Heart left ventricle (tissue), 16 donors: ENCODE measurements at regions not wholly inside any gene's neighbourhood (a gene's known extent, or its start where the extent isn't known, plus 50 kb on each side); places are given as distances from the start of the nearest gene placed in this dataset.

Source experiments
- ATAC-seq, 4 donors: fragments of 200-7000 bp; cut with Tn5 transposase; one replicate each; pipeline ENCODE4 v1.9.1; 2020 to 2022; ENCODE audit warnings: moderate library complexity in 4 of 4, mild to moderate bottlenecking in 3 of 4, moderate number of reproducible peaks in 1 of 4
- DNase-seq, 5 donors: peaks; one replicate each; pipeline ENCODE4 v3.0.0-alpha.2; 2020
- H3K27ac ChIP-seq, 12 donors: fragments of 200-600 bp; sonication (generic) in 4 of 12; one replicate each; pipeline versions ENCODE4 v1.5.0 to v1.8.0; 2016 to 2022; ENCODE audit warnings: mild to moderate bottlenecking in 2 of 12
- H3K27me3 ChIP-seq, 9 donors: fragments of 200-600 bp; sonication (generic) in 2 of 9; one replicate each; pipeline versions ENCODE4 v1.5.1 to v1.8.0; 2016 to 2022; ENCODE audit warnings: mild to moderate bottlenecking in 3 of 9
- H3K36me3 ChIP-seq, 9 donors: fragments of 200-600 bp; sonication (generic) in 2 of 9; one replicate each; pipeline versions ENCODE4 v1.5.0 to v1.8.0; 2018 to 2022; ENCODE audit warnings: mild to moderate bottlenecking in 2 of 9
- H3K4me1 ChIP-seq, 12 donors: fragments of 200-600 bp; sonication (generic) in 4 of 12; one replicate each; pipeline versions ENCODE4 v1.5.0 to v1.8.0; 2016 to 2022; ENCODE audit warnings: mild to moderate bottlenecking in 3 of 12
- H3K4me3 ChIP-seq, 12 donors: fragments of 200-600 bp; sonication (generic) in 4 of 12; one replicate each; pipeline versions ENCODE4 v1.5.0 to v1.8.0; 2017 to 2022; ENCODE audit warnings: mild to moderate bottlenecking in 9 of 12, moderate library complexity in 4 of 12
- H3K9me3 ChIP-seq, 12 donors: fragments of 200-600 bp; sonication (generic) in 4 of 12; one replicate each; pipeline versions ENCODE4 v1.5.0 to v1.8.0; 2016 to 2022; ENCODE audit warnings: mild to moderate bottlenecking in 1 of 12
- POLR2A ChIP-seq, 2 donors: fragments of 450-650 bp; IDR thresholded peaks; one replicate each; pipeline ENCODE4 v1.6.1; 2017; ENCODE audit warnings: antibody characterized with exemption in 2 of 2, mild to moderate bottlenecking in 2 of 2, moderate library complexity in 2 of 2
- WGBS, 4 donors: extraction: QIAGEN DNeasy Blood & Tissue Kit in 2 of 4; methylation state at CpG; one replicate each; pipeline versions ENCODE4 v1.1.5 to v1.1.7; 2013 to 2018; 5-methylcytosine and 5-hydroxymethylcytosine counted together
- intact Hi-C, 10 donors: fragments of 100-400 bp; cut with DNase I; formaldehyde crosslinking; loops; one replicate each; pipeline versions ENCODE4 v1.11.1 to v1.14.2; 2022
- TF ChIP-seq, protein P1 (sequence below), 12 donors: fragments of 200-600 bp; sonication (generic) in 4 of 12; IDR thresholded peaks; one replicate each; pipeline versions ENCODE4 v1.5.0 to v1.8.0; 2018 to 2022; ENCODE audit warnings: antibody characterized with exemption in 12 of 12, mild to moderate bottlenecking in 5 of 12
- donor health status: ischemic (EF 13 %, LVEDD 7.1; RV severe dilation, severe dysfunction).
- donor health status: healthy with polysubstance abuse.
- donor health status: DM: no; HTN: yes; CAD: no.
- donor health status: DM: no; HTN: no; CAD: no.
- donor health status: ischemic (EF 25% LVEDD 6.9; RV normal size, moderate dysfunction).
- donor health status: ischemic (EF 25% LVEDD 5.7; RV mildly dilated, moderate dysfunction).
- donor health status: healthy.
- donor health status: DM: yes; HTN: yes; CAD: no.
- donor health status: ischemic (EF 35%, LVEDD 5.7; RV mildly dilated, moderate dysfunction).
- donor health status: nonischemic (EF 11% LVEDD 7.7; RV severe dilation, severe dysfunction).
- donor health status: DM: yes; HTN: yes; CAD: no.
- donor health status: PGD.
- donor health status: ischemic (EF 29% LVEDD 5.4; RV normal size, mild dysfunction).
- donor health status: nonischemic (EF 23%, LVEDD 6.1; RV moderate dilation, normal function).

- Histone ChIP-seq H3K27me3 (peaks cover 0 to 10% (median 0%) of the 10 kb centered on the region in 9 donors), H3K36me3 (no peaks in the 10 kb centered on the region), H3K27ac (no peak overlapping the region), H3K9me3 (no peaks in the 10 kb centered on the region), H3K4me1 (no peaks in the 10 kb centered on the region), H3K4me3 (no peak overlapping the region)
- ATAC-seq, result no peak
- WGBS, 4 donors, result 53 to 70% (median 61%) methylated on average over 8 of the region's 8 CpGs
- DNase-seq, result no peak
- no peak for TF ChIP-seq POLR2A (IDR thresholded peaks at IDR 0.05)
- TF ChIP-seq, protein P1, sequence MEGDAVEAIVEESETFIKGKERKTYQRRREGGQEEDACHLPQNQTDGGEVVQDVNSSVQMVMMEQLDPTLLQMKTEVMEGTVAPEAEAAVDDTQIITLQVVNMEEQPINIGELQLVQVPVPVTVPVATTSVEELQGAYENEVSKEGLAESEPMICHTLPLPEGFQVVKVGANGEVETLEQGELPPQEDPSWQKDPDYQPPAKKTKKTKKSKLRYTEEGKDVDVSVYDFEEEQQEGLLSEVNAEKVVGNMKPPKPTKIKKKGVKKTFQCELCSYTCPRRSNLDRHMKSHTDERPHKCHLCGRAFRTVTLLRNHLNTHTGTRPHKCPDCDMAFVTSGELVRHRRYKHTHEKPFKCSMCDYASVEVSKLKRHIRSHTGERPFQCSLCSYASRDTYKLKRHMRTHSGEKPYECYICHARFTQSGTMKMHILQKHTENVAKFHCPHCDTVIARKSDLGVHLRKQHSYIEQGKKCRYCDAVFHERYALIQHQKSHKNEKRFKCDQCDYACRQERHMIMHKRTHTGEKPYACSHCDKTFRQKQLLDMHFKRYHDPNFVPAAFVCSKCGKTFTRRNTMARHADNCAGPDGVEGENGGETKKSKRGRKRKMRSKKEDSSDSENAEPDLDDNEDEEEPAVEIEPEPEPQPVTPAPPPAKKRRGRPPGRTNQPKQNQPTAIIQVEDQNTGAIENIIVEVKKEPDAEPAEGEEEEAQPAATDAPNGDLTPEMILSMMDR (IDR thresholded peaks at IDR 0.05), result no peak
- intact Hi-C loops, result no loop called here
These were observed 177.5 kb downstream of the TMEM18 start for GRCh38 chr2:499726-500125.

- Histone ChIP-seq H3K36me3 (no peaks in the 10 kb centered on the region), H3K9me3 (no peaks in the 10 kb centered on the region), H3K4me1 (no peaks in the 10 kb centered on the region), H3K4me3 (no peak overlapping the region), H3K27ac (no peak overlapping the region), H3K27me3 (peaks cover 0 to 10% (median 0%) of the 10 kb centered on the region in 9 donors)
- no peak for ATAC-seq
- 85 to 88% (median 86%) methylated on average over 7 to 10 of the region's 10 CpGs for WGBS, 4 donors
- intact Hi-C loops, result no loop called here
- TF ChIP-seq, protein P1 (IDR thresholded peaks at IDR 0.05), result no peak
- TF ChIP-seq POLR2A (IDR thresholded peaks at IDR 0.05), result no peak
- no peak for DNase-seq
These were observed 178.6 kb downstream of the TMEM18 start for GRCh38 chr2:498493-499178.

DNA sequence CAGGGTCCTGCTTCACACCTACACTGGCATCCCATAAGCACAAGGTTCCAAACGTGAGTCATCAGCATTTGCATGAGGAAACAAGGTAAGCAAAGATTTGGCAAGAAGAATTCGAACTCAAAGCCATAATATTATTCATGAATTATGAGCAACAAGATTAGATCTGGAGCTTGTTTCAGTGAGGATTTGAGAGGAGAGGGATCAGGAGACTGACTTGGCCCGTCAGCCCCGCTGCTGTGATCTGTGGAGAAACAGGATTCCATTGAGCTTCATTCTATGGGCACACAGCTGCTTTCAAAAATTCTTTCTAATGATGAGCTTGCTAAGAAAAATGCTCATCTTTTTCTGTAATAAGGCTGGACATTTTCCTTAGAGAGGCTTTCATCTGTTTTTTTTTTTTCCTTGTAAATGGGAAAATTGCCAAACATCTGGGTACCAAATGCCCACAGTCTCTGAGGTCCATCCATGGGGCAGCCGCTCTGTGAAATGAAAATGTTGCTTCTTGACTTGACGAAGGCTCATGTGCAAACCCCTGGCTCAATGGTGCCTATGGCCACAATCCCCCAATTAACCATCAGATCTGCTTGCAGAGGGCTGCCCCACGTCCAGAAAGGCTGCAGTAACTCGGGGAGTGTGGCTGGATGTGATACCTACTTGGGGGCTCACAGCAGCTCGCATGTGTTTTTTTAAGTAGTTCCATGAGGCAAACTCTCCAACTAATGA lies 179.3 kb downstream of the TMEM18 start:
- intact Hi-C loops, result no loop called here
- TF ChIP-seq, protein P1 (IDR thresholded peaks at IDR 0.05), result no peak
- no peak for TF ChIP-seq POLR2A (IDR thresholded peaks at IDR 0.05)
- H3K27me3 ChIP-seq, result peaks cover 0 to 10% (median 0%) of the 10 kb centered on the region in 9 donors
- no peaks in the 10 kb centered on the region for H3K9me3 ChIP-seq
- ATAC-seq (no peak), DNase-seq (no peak)
- H3K27ac ChIP-seq, result no peak overlapping the region
- H3K4me3 ChIP-seq, result no peak overlapping the region
- no peaks in the 10 kb centered on the region for H3K4me1 ChIP-seq
- 65 to 71% (median 69%) methylated on average over 9 of the region's 9 CpGs for WGBS, 4 donors
- no peaks in the 10 kb centered on the region for H3K36me3 ChIP-seq

DNA sequence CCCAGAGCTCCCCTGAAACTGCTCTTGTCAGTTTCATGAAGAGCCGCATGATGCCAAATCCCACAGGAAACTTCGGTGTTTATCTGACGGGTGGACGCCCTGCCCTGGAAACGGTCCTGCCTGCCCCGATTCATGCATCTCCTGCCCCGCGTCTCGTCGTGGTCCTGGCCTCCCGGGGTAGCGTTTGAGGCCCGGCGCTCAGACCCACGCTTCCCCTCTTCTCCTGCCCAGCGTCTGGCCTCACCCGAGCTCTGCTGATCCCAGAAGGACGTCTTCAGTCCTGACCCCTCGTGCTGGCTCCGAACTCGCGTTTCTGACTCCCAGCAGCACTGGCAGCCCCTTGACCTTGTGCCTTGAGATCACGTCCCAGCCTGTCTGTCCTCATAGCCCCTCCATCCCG lies 180.5 kb downstream of the TMEM18 start:
- H3K27me3 ChIP-seq, result peaks cover 0 to 10% (median 0%) of the 10 kb centered on the region in 9 donors
- TF ChIP-seq, protein P1 (IDR thresholded peaks at IDR 0.05), result no peak
- no peak for TF ChIP-seq POLR2A (IDR thresholded peaks at IDR 0.05)
- DNase-seq (no peak), ATAC-seq (no peak)
- H3K4me1 ChIP-seq, result no peaks in the 10 kb centered on the region
- H3K36me3 ChIP-seq, result no peaks in the 10 kb centered on the region
- intact Hi-C loops, result no loop called here
- no peaks in the 10 kb centered on the region for H3K9me3 ChIP-seq
- H3K27ac ChIP-seq, result no peak overlapping the region
- no peak overlapping the region for H3K4me3 ChIP-seq
- 74 to 79% (median 76%) methylated on average over 24 of the region's 24 CpGs for WGBS, 4 donors
